BE2C (cell line): ENCODE measurements at regions not wholly inside any gene's neighbourhood (a gene's known extent, or its start where the extent isn't known, plus 50 kb on each side); places are given as distances from the start of the nearest gene placed in this dataset.
"Not testable (repeated sequence)": the region's sequence is repeated elsewhere in the genome, so short reads cannot be mapped to it uniquely, and the experiment has no call there.

ENCODE experiments used
- DNase-seq: peaks from one replicate; pipeline ENCODE4 v3.0.0-alpha.2; 2020
- H3K27me3 ChIP-seq: fragments of 250-450 bp; sonication (Bioruptor Pico); 2 replicates; pipeline ENCODE4 v1.5.1; 2020; ENCODE audit warnings: mild to moderate bottlenecking
- H3K36me3 ChIP-seq: fragments of 250-450 bp; sonication (Bioruptor Pico); 2 replicates; pipeline ENCODE4 v1.5.1; 2020; ENCODE audit warnings: mild to moderate bottlenecking
- H3K4me1 ChIP-seq: fragments of 250-450 bp; sonication (Bioruptor Pico); 2 replicates; pipeline ENCODE4 v1.5.1; 2020
- H3K4me3 ChIP-seq: 2 replicates; pipeline ENCODE4 v1.5.1; 2011; ENCODE audit warnings: low read depth, low read length
- H3K9me3 ChIP-seq: fragments of 250-450 bp; sonication (Bioruptor Pico); 2 replicates; pipeline ENCODE4 v1.5.1; 2020
- CTCF ChIP-seq: IDR thresholded peaks from 2 replicates; pipeline ENCODE4 v1.5.1; 2012; ENCODE audit warnings: mild to moderate bottlenecking, low read depth, low read length

- H3K9me3 ChIP-seq = no peaks in the 10 kb centered on the region
- no peaks in the 10 kb centered on the region for H3K36me3 ChIP-seq
- no peak overlapping the region for H3K4me3 ChIP-seq
- no peaks in the 10 kb centered on the region for H3K27me3 ChIP-seq
- TF ChIP-seq CTCF = no peak
- H3K4me1 ChIP-seq = no peaks in the 10 kb centered on the region
- no peak for DNase-seq
Measured at GRCh38 chrX:3448563-3448962, 102.1 kb upstream of the MXRA5 start.

GRCh38 chrX:3445806-3446490 is 99.5 kb upstream of the MXRA5 start:
- no peak for TF ChIP-seq CTCF
- Histone ChIP-seq H3K36me3 (no peaks in the 10 kb centered on the region), H3K4me3 (no peak overlapping the region), H3K9me3 (no peaks in the 10 kb centered on the region), H3K4me1 (no peaks in the 10 kb centered on the region), H3K27me3 (no peaks in the 10 kb centered on the region)
- DNase-seq = no peak

- H3K4me1 ChIP-seq = no peaks in the 10 kb centered on the region
- H3K36me3 ChIP-seq = no peaks in the 10 kb centered on the region
- no peak overlapping the region for H3K4me3 ChIP-seq
- DNase-seq = no peak
- H3K27me3 ChIP-seq = no peaks in the 10 kb centered on the region
- TF ChIP-seq CTCF = no peak
- no peaks in the 10 kb centered on the region for H3K9me3 ChIP-seq
Measured at GRCh38 chrX:3443184-3443583, 96.7 kb upstream of the MXRA5 start.

GRCh38 chrX:3442691-3443090 is 96.2 kb upstream of the MXRA5 start:
- H3K4me1 ChIP-seq = no peaks in the 10 kb centered on the region
- no peak overlapping the region for H3K4me3 ChIP-seq
- no peak for DNase-seq
- no peaks in the 10 kb centered on the region for H3K27me3 ChIP-seq
- no peaks in the 10 kb centered on the region for H3K36me3 ChIP-seq
- no peak for TF ChIP-seq CTCF
- no peaks in the 10 kb centered on the region for H3K9me3 ChIP-seq

- Histone ChIP-seq H3K36me3 (no peaks in the 10 kb centered on the region), H3K4me1 (no peaks in the 10 kb centered on the region), H3K27me3 (no peaks in the 10 kb centered on the region), H3K4me3 (no peak overlapping the region), H3K9me3 (no peaks in the 10 kb centered on the region)
- DNase-seq = no peak
- no peak for TF ChIP-seq CTCF
Measured at GRCh38 chrX:3440981-3441380, 94.5 kb upstream of the MXRA5 start.

- not testable (repeated sequence) for H3K36me3 ChIP-seq, H3K4me3 ChIP-seq, DNase-seq, H3K4me1 ChIP-seq, H3K9me3 ChIP-seq, H3K27me3 ChIP-seq
Measured at GRCh38 chrX:3435916-3436315, 89.5 kb upstream of the MXRA5 start.

- H3K9me3 ChIP-seq = no peaks in the 10 kb centered on the region
- no peak for TF ChIP-seq CTCF
- H3K27me3 ChIP-seq = no peaks in the 10 kb centered on the region
- no peak overlapping the region for H3K4me3 ChIP-seq
- H3K4me1 ChIP-seq = no peaks in the 10 kb centered on the region
- no peaks in the 10 kb centered on the region for H3K36me3 ChIP-seq
- no peak for DNase-seq
Measured at GRCh38 chrX:3435057-3435456, 88.6 kb upstream of the MXRA5 start.
